ENCODE measurements at regions not wholly inside any gene's neighbourhood (a gene's known extent, or its start where the extent isn't known, plus 50 kb on each side); places are given as distances from the start of the nearest gene placed in this dataset.

GRCh38 chr22:44573451-44573850, 75.4 kb upstream of the RTL6 start:
- H3K36me3 Mint-ChIP-seq (ENCODE audit: low read depth) = no peaks in the 10 kb centered on the region
- peaks cover 9% of the 10 kb centered on the region for H3K4me1 Mint-ChIP-seq
- peaks cover 28% of the 10 kb centered on the region for H3K27me3 Mint-ChIP-seq (ENCODE audit: low read depth)
- peaks cover 3% of the 10 kb centered on the region for H3K9me3 Mint-ChIP-seq
- H3K27ac Mint-ChIP-seq = no peak overlapping the region
- H3K4me3 Mint-ChIP-seq = no peak overlapping the region
- no peak for TF ChIP-seq CTCF (IDR thresholded peaks at IDR 0.05; ENCODE audit: unreplicated experiment in 3 of 3)

- Mint-ChIP-seq H3K36me3 (ENCODE audit: low read depth) (no peaks in the 10 kb centered on the region), H3K9me3 (peaks cover 5% of the 10 kb centered on the region), H3K27me3 (ENCODE audit: low read depth) (peaks cover 28% of the 10 kb centered on the region), H3K4me3 (no peak overlapping the region), H3K4me1 (peaks cover 9% of the 10 kb centered on the region), H3K27ac (no peak overlapping the region)
- TF ChIP-seq CTCF (IDR thresholded peaks at IDR 0.05; ENCODE audit: unreplicated experiment in 3 of 3) = no peak
These were observed 74.6 kb upstream of the RTL6 start for GRCh38 chr22:44572414-44573207.

GRCh38 chr22:44571566-44572413, 73.8 kb upstream of the RTL6 start:
- Mint-ChIP-seq H3K4me3 (no peak overlapping the region), H3K4me1 (peaks cover 9% of the 10 kb centered on the region), H3K36me3 (ENCODE audit: low read depth) (no peaks in the 10 kb centered on the region), H3K27me3 (ENCODE audit: low read depth) (peaks cover 32% of the 10 kb centered on the region), H3K9me3 (peaks cover 8% of the 10 kb centered on the region), H3K27ac (no peak overlapping the region)
- no peak for TF ChIP-seq CTCF (IDR thresholded peaks at IDR 0.05; ENCODE audit: unreplicated experiment in 3 of 3)

- H3K9me3 Mint-ChIP-seq = peaks cover 13% of the 10 kb centered on the region
- no peak for TF ChIP-seq CTCF (IDR thresholded peaks at IDR 0.05; ENCODE audit: unreplicated experiment in 3 of 3)
- no peaks in the 10 kb centered on the region for H3K36me3 Mint-ChIP-seq (ENCODE audit: low read depth)
- peaks cover 9% of the 10 kb centered on the region for H3K4me1 Mint-ChIP-seq
- H3K27ac Mint-ChIP-seq = no peak overlapping the region
- H3K27me3 Mint-ChIP-seq (ENCODE audit: low read depth) = peaks cover 26% of the 10 kb centered on the region
- H3K4me3 Mint-ChIP-seq = no peak overlapping the region
These were observed 72.7 kb upstream of the RTL6 start for GRCh38 chr22:44570476-44571445.

GRCh38 chr22:44569561-44569991, 71.5 kb upstream of the RTL6 start:
- no peak overlapping the region for H3K27ac Mint-ChIP-seq
- no peak overlapping the region for H3K4me3 Mint-ChIP-seq
- peaks cover 9% of the 10 kb centered on the region for H3K4me1 Mint-ChIP-seq
- no peaks in the 10 kb centered on the region for H3K36me3 Mint-ChIP-seq (ENCODE audit: low read depth)
- TF ChIP-seq CTCF (IDR thresholded peaks at IDR 0.05; ENCODE audit: unreplicated experiment in 3 of 3) = no peak
- H3K9me3 Mint-ChIP-seq = peaks cover 19% of the 10 kb centered on the region
- peaks cover 21% of the 10 kb centered on the region for H3K27me3 Mint-ChIP-seq (ENCODE audit: low read depth)

Measured in nephron (organoid).